Vagina (tissue), 2 donors: ENCODE measurements at regions not wholly inside any gene's neighbourhood (a gene's known extent, or its start where the extent isn't known, plus 50 kb on each side); places are given as distances from the start of the nearest gene placed in this dataset.

Experiments used
- CTCF ChIP-seq, 3 experiments: fragments of 450-650 bp in 2 of 3; fragments of 200-600 bp in 1 of 3; sonication (generic) in 1 of 3; IDR thresholded peaks; one replicate each; pipeline ENCODE4 v1.5.1; 2017 to 2019; ENCODE audit warnings: antibody characterized with exemption in 3 of 3, mild to moderate bottlenecking in 2 of 3, moderate library complexity in 2 of 3
- POLR2A ChIP-seq, 2 donors: fragments of 450-650 bp; IDR thresholded peaks; one replicate each; pipeline ENCODE4 v1.6.1; 2017; ENCODE audit warnings: antibody characterized with exemption in 2 of 2, mild to moderate bottlenecking in 2 of 2, moderate library complexity in 2 of 2
- POLR2AphosphoS5 ChIP-seq, 2 donors: sonication (generic); formaldehyde crosslinking; IDR thresholded peaks; one replicate each; pipeline ENCODE4 v1.9.0; 2017; ENCODE audit warnings: antibody characterized with exemption in 2 of 2, mild to moderate bottlenecking in 2 of 2, low read depth in 1 of 2; ENCODE audit not compliant: insufficient read depth in 1 of 2

- TF ChIP-seq CTCF (IDR thresholded peaks at IDR 0.05) (no peak), POLR2A (IDR thresholded peaks at IDR 0.05) (no peak), POLR2AphosphoS5 (IDR thresholded peaks at IDR 0.05; ENCODE audit: insufficient read depth in 1 of 2, low read depth in 1 of 2) (no peak)
These were observed 536.7 kb upstream of the MMS22L start for GRCh38 chr6:97819710-97820109.
